Activated CD4-positive, alpha-beta memory T cell treated with anti-CD3 and anti-CD28 coated beads, Interleukin-2, amount 10 ng/mL, durations not matched to agents 7 days and 5 days (primary cell): ENCODE measurements at regions not wholly inside any gene's neighbourhood (a gene's known extent, or its start where the extent isn't known, plus 50 kb on each side); places are given as distances from the start of the nearest gene placed in this dataset.

Source experiments
- CTCF ChIA-PET: fragments of 350-600 bp; sonication (Branson Sonifier 250); formaldehyde crosslinking; loops from one replicate; lab custom pipeline; 2021; ENCODE audit warnings: antibody characterized with exemption, inconsistent platforms; lab: Charles Lee
- POLR2A ChIA-PET: fragments of 350-600 bp; sonication (Branson Sonifier 250); formaldehyde crosslinking; loops from one replicate; lab custom pipeline; 2021; ENCODE audit warnings: antibody characterized with exemption; lab: Charles Lee
- DNase-seq: peaks from one replicate; pipeline ENCODE4 v3.0.0-alpha.2; 2020
- H3K27ac Mint-ChIP-seq: one replicate; pipeline ENCODE4 v1.8.0; 2021; ENCODE audit warnings: mild to moderate bottlenecking, mixed read lengths
- H3K27me3 Mint-ChIP-seq: one replicate; pipeline ENCODE4 v1.8.0; 2021; ENCODE audit warnings: mixed read lengths
- H3K36me3 Mint-ChIP-seq: one replicate; pipeline ENCODE4 v1.8.0; 2021; ENCODE audit warnings: low read depth, mixed read lengths
- H3K4me1 Mint-ChIP-seq: one replicate; pipeline ENCODE4 v1.8.0; 2021; ENCODE audit warnings: mixed read lengths
- H3K4me3 Mint-ChIP-seq: one replicate; pipeline ENCODE4 v1.8.0; 2021; ENCODE audit warnings: mild to moderate bottlenecking, mixed read lengths
- H3K9me3 Mint-ChIP-seq: one replicate; pipeline ENCODE4 v1.8.0; 2021; ENCODE audit warnings: mixed read lengths

- Mint-ChIP-seq H3K4me1 (no peaks in the 10 kb centered on the region), H3K27me3 (no peaks in the 10 kb centered on the region), H3K4me3 (no peak overlapping the region), H3K36me3 (no peaks in the 10 kb centered on the region), H3K9me3 (no peaks in the 10 kb centered on the region), H3K27ac (no peak overlapping the region)
- POLR2A ChIA-PET = no interaction called here
- DNase-seq = no peak
- CTCF ChIA-PET = no interaction called here
Observed at GRCh38 chr1:78408192-78408591, 82.6 kb upstream of the PTGFR start.

- no peaks in the 10 kb centered on the region for H3K27me3 Mint-ChIP-seq
- ChIA-PET POLR2A (no interaction called here), CTCF (no interaction called here)
- H3K9me3 Mint-ChIP-seq = no peaks in the 10 kb centered on the region
- no peaks in the 10 kb centered on the region for H3K4me1 Mint-ChIP-seq
- no peaks in the 10 kb centered on the region for H3K36me3 Mint-ChIP-seq
- H3K4me3 Mint-ChIP-seq = no peak overlapping the region
- DNase-seq = no peak
- no peak overlapping the region for H3K27ac Mint-ChIP-seq
Observed at GRCh38 chr1:78408810-78409209, 82.0 kb upstream of the PTGFR start.

GRCh38 chr1:78410643-78411042 is 80.1 kb upstream of the PTGFR start:
- Mint-ChIP-seq H3K27me3 (no peaks in the 10 kb centered on the region), H3K27ac (no peak overlapping the region), H3K36me3 (no peaks in the 10 kb centered on the region), H3K4me3 (no peak overlapping the region), H3K9me3 (no peaks in the 10 kb centered on the region), H3K4me1 (no peaks in the 10 kb centered on the region)
- ChIA-PET POLR2A (no interaction called here), CTCF (no interaction called here)
- no peak for DNase-seq

GRCh38 chr1:78411707-78412106 is 79.1 kb upstream of the PTGFR start:
- Mint-ChIP-seq H3K27ac (no peak overlapping the region), H3K4me3 (no peak overlapping the region), H3K27me3 (no peaks in the 10 kb centered on the region), H3K36me3 (no peaks in the 10 kb centered on the region), H3K9me3 (no peaks in the 10 kb centered on the region), H3K4me1 (no peaks in the 10 kb centered on the region)
- POLR2A ChIA-PET = no interaction called here
- CTCF ChIA-PET = no interaction called here
- DNase-seq = no peak

GRCh38 chr1:78415165-78415564 is 75.6 kb upstream of the PTGFR start:
- no peaks in the 10 kb centered on the region for H3K36me3 Mint-ChIP-seq
- ChIA-PET CTCF (no interaction called here), POLR2A (no interaction called here)
- DNase-seq = no peak
- H3K27me3 Mint-ChIP-seq = no peaks in the 10 kb centered on the region
- H3K9me3 Mint-ChIP-seq = no peaks in the 10 kb centered on the region
- no peaks in the 10 kb centered on the region for H3K4me1 Mint-ChIP-seq
- H3K27ac Mint-ChIP-seq = no peak overlapping the region
- H3K4me3 Mint-ChIP-seq = no peak overlapping the region

GRCh38 chr1:78419309-78419708 is 71.5 kb upstream of the PTGFR start:
- CTCF ChIA-PET = no interaction called here
- H3K36me3 Mint-ChIP-seq = no peaks in the 10 kb centered on the region
- no peak for DNase-seq
- POLR2A ChIA-PET = no interaction called here
- H3K4me3 Mint-ChIP-seq = no peak overlapping the region
- no peaks in the 10 kb centered on the region for H3K4me1 Mint-ChIP-seq
- no peak overlapping the region for H3K27ac Mint-ChIP-seq
- H3K9me3 Mint-ChIP-seq = no peaks in the 10 kb centered on the region
- H3K27me3 Mint-ChIP-seq = no peaks in the 10 kb centered on the region

- CTCF ChIA-PET = no interaction called here
- POLR2A ChIA-PET = no interaction called here
- Mint-ChIP-seq H3K4me1 (no peaks in the 10 kb centered on the region), H3K27ac (no peak overlapping the region), H3K27me3 (no peaks in the 10 kb centered on the region), H3K4me3 (no peak overlapping the region), H3K36me3 (no peaks in the 10 kb centered on the region), H3K9me3 (no peaks in the 10 kb centered on the region)
- DNase-seq = no peak
Observed at GRCh38 chr1:78420181-78420580, 70.6 kb upstream of the PTGFR start.

GRCh38 chr1:78420688-78421087 is 70.1 kb upstream of the PTGFR start:
- DNase-seq = no peak
- H3K4me1 Mint-ChIP-seq = no peaks in the 10 kb centered on the region
- H3K4me3 Mint-ChIP-seq = no peak overlapping the region
- CTCF ChIA-PET = no interaction called here
- POLR2A ChIA-PET = no interaction called here
- H3K27me3 Mint-ChIP-seq = no peaks in the 10 kb centered on the region
- H3K9me3 Mint-ChIP-seq = no peaks in the 10 kb centered on the region
- H3K36me3 Mint-ChIP-seq = no peaks in the 10 kb centered on the region
- no peak overlapping the region for H3K27ac Mint-ChIP-seq

GRCh38 chr1:78424720-78425119 is 66.1 kb upstream of the PTGFR start:
- CTCF ChIA-PET = no interaction called here

GRCh38 chr1:78426408-78426807 is 64.4 kb upstream of the PTGFR start:
- no peak overlapping the region for H3K4me3 Mint-ChIP-seq
- no peaks in the 10 kb centered on the region for H3K36me3 Mint-ChIP-seq
- no peak overlapping the region for H3K27ac Mint-ChIP-seq
- ChIA-PET POLR2A (no interaction called here), CTCF (no interaction called here)
- H3K27me3 Mint-ChIP-seq = peaks cover 3% of the 10 kb centered on the region
- DNase-seq = no peak
- H3K9me3 Mint-ChIP-seq = no peaks in the 10 kb centered on the region
- no peaks in the 10 kb centered on the region for H3K4me1 Mint-ChIP-seq

More at GRCh38 chr1:78424720-78425119, 66.1 kb upstream of the PTGFR start:
- Mint-ChIP-seq H3K27me3 (peaks cover 3% of the 10 kb centered on the region), H3K36me3 (no peaks in the 10 kb centered on the region), H3K27ac (no peak overlapping the region), H3K4me3 (no peak overlapping the region), H3K4me1 (no peaks in the 10 kb centered on the region), H3K9me3 (no peaks in the 10 kb centered on the region)
- no peak for DNase-seq
- POLR2A ChIA-PET = no interaction called here

GRCh38 chr1:78427506-78427905 is 63.3 kb upstream of the PTGFR start:
- ChIA-PET CTCF (no interaction called here), POLR2A (no interaction called here)
- Mint-ChIP-seq H3K27me3 (peaks cover 3% of the 10 kb centered on the region), H3K9me3 (no peaks in the 10 kb centered on the region), H3K27ac (no peak overlapping the region), H3K4me1 (no peaks in the 10 kb centered on the region), H3K36me3 (no peaks in the 10 kb centered on the region), H3K4me3 (no peak overlapping the region)
- no peak for DNase-seq

GRCh38 chr1:78432016-78432415 is 58.8 kb upstream of the PTGFR start:
- CTCF ChIA-PET = no interaction called here
- H3K9me3 Mint-ChIP-seq = no peaks in the 10 kb centered on the region
- H3K27ac Mint-ChIP-seq = no peak overlapping the region
- H3K27me3 Mint-ChIP-seq = peaks cover 3% of the 10 kb centered on the region
- H3K4me1 Mint-ChIP-seq = no peaks in the 10 kb centered on the region
- no peak for DNase-seq
- POLR2A ChIA-PET = no interaction called here
- H3K36me3 Mint-ChIP-seq = no peaks in the 10 kb centered on the region
- no peak overlapping the region for H3K4me3 Mint-ChIP-seq

GRCh38 chr1:78434351-78434750 is 56.4 kb upstream of the PTGFR start:
- DNase-seq = no peak
- ChIA-PET POLR2A (no interaction called here), CTCF (no interaction called here)
- Mint-ChIP-seq H3K27ac (no peak overlapping the region), H3K4me1 (no peaks in the 10 kb centered on the region), H3K4me3 (no peak overlapping the region), H3K36me3 (no peaks in the 10 kb centered on the region), H3K27me3 (no peaks in the 10 kb centered on the region), H3K9me3 (no peaks in the 10 kb centered on the region)

- Mint-ChIP-seq H3K4me1 (no peaks in the 10 kb centered on the region), H3K36me3 (no peaks in the 10 kb centered on the region), H3K9me3 (no peaks in the 10 kb centered on the region), H3K4me3 (no peak overlapping the region), H3K27ac (no peak overlapping the region), H3K27me3 (no peaks in the 10 kb centered on the region)
- DNase-seq = no peak
- CTCF ChIA-PET = no interaction called here
- POLR2A ChIA-PET = no interaction called here
Observed at GRCh38 chr1:78436961-78437360, 53.8 kb upstream of the PTGFR start.

- H3K4me3 Mint-ChIP-seq = no peak overlapping the region
Observed at GRCh38 chr1:78437396-78437795, 53.4 kb upstream of the PTGFR start.

More at GRCh38 chr1:78437396-78437795, 53.4 kb upstream of the PTGFR start:
- no peaks in the 10 kb centered on the region for H3K27me3 Mint-ChIP-seq
- DNase-seq = no peak
- CTCF ChIA-PET = no interaction called here
- H3K27ac Mint-ChIP-seq = no peak overlapping the region
- no peaks in the 10 kb centered on the region for H3K9me3 Mint-ChIP-seq
- H3K4me1 Mint-ChIP-seq = no peaks in the 10 kb centered on the region
- no peaks in the 10 kb centered on the region for H3K36me3 Mint-ChIP-seq
- POLR2A ChIA-PET = no interaction called here
